Bronchial epithelial cell (primary cell): ENCODE measurements at regions not wholly inside any gene's neighbourhood (a gene's known extent, or its start where the extent isn't known, plus 50 kb on each side); places are given as distances from the start of the nearest gene placed in this dataset.

Source experiments
- DNase-seq: peaks from one replicate; pipeline ENCODE4 v3.0.0-alpha.2; 2010; ENCODE audit warnings: low read depth
- FAIRE-seq: peaks from 2 replicates; lab custom pipeline; 2011; peaks lifted over from hg19 to GRCh38; lab: Jason Lieb, UNC
- H3K27me3 ChIP-seq: 2 replicates; pipeline ENCODE4 v1.5.1; 2011; ENCODE audit warnings: low read length; ENCODE audit not compliant: control insufficient read depth, insufficient read depth
- H3K36me3 ChIP-seq: 2 replicates; pipeline ENCODE4 v1.5.1; 2011; ENCODE audit warnings: low read length; ENCODE audit not compliant: control insufficient read depth, insufficient read depth
- H3K4me3 ChIP-seq: 2 replicates; pipeline ENCODE4 v1.5.1; 2011; ENCODE audit warnings: mild to moderate bottlenecking, low read depth, low read length, control low read depth
- TF ChIP-seq, protein P1 (sequence below): IDR thresholded peaks from 2 replicates; pipeline ENCODE4 v1.5.1; 2011; ENCODE audit warnings: mild to moderate bottlenecking, moderate library complexity, low read length, control low read depth, inconsistent platforms; ENCODE audit not compliant: insufficient read depth, severe bottlenecking

DNA sequence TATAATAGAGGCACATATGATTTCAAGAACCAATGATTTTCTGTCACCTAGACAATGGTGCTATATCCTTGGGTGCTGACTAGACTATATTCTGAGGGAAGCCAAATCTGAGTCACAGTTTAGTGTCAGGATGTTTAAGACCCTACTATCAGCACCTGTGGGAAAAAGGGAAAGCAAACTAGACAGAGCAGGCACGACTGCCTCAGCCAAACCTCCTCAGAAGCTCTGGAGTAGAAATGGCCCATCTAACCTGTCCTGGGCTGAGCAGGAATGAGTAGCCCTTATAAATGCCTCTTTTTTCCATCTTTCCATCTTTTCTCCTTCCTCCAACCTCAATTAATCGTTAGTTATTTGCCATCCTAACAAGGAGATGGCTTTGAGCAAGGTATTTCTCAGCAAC lies 80.4 kb upstream of the TECRL start:
- FAIRE-seq (no peak), DNase-seq (no peak)
- Histone ChIP-seq H3K27me3 (no peaks in the 10 kb centered on the region), H3K36me3 (no peaks in the 10 kb centered on the region), H3K4me3 (no peak overlapping the region)
- TF ChIP-seq, protein P1, sequence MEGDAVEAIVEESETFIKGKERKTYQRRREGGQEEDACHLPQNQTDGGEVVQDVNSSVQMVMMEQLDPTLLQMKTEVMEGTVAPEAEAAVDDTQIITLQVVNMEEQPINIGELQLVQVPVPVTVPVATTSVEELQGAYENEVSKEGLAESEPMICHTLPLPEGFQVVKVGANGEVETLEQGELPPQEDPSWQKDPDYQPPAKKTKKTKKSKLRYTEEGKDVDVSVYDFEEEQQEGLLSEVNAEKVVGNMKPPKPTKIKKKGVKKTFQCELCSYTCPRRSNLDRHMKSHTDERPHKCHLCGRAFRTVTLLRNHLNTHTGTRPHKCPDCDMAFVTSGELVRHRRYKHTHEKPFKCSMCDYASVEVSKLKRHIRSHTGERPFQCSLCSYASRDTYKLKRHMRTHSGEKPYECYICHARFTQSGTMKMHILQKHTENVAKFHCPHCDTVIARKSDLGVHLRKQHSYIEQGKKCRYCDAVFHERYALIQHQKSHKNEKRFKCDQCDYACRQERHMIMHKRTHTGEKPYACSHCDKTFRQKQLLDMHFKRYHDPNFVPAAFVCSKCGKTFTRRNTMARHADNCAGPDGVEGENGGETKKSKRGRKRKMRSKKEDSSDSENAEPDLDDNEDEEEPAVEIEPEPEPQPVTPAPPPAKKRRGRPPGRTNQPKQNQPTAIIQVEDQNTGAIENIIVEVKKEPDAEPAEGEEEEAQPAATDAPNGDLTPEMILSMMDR = no peak

DNA sequence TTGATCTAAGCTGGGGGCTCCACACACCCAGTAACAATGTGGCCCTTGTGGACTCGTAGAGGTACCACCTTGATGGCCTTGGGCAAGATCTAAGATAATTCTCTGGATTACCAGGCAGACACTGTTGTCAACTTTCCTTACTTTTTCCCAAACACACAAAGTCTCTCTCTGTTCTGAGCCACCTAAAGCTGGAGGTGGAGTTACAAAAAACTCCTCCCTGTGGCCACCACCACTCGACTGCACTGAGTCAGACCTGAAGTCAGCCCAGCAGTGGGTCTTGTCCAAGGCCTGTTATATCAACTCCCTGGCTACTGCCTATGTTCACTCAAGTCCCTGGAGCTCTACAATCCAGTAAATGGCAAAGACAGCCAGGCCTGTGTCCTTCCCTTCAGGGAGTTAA lies 70.1 kb upstream of the TECRL start:
- DNase-seq (no peak), FAIRE-seq (no peak)
- Histone ChIP-seq H3K36me3 (no peaks in the 10 kb centered on the region), H3K4me3 (no peak overlapping the region), H3K27me3 (no peaks in the 10 kb centered on the region)
- TF ChIP-seq, protein P1 = no peak

DNA sequence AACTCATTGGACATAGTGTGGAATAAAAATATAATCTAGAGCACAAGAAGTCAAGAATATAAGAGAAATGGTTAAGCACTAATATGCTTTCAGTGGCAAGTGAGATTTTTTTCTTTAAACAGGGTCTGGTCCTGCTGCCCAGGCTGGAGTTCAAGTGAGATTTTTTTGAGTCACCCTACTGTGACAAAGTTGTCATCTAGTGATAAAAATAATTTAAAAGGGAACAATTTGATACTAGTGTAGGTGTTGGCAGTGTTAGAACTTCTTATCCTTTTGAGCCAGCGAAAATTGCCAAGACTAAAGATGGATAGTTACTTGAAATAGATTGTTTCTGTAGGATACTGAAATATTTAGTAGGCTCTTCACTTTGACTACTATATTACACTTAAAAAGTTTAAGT lies 67.9 kb upstream of the TECRL start:
- FAIRE-seq (no peak), DNase-seq (no peak)
- no peaks in the 10 kb centered on the region for H3K36me3 ChIP-seq
- TF ChIP-seq, protein P1 = no peak
- H3K4me3 ChIP-seq = no peak overlapping the region
- no peaks in the 10 kb centered on the region for H3K27me3 ChIP-seq

DNA sequence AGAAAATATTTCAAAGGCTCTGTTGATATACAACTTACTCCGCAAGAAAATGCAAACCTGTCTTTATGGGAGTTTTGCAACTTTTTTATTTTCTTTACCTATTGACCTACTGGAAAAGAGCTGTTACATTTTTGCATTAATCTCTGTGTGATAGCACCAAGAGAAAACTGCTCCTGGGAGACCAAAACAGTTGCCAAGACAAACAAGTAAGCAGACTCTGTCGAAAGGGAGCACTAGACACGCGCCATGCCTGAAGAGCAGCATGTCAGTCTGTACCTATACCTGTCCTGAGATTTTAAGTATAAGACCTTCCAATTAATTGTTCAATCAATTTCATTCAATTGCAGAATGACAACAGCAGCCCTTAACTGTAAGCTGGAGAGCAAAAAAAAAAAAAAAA lies 56.0 kb upstream of the TECRL start:
- Histone ChIP-seq H3K4me3 (no peak overlapping the region), H3K27me3 (no peaks in the 10 kb centered on the region), H3K36me3 (no peaks in the 10 kb centered on the region)
- FAIRE-seq (no peak), DNase-seq (no peak)
- TF ChIP-seq, protein P1 = no peak

DNA sequence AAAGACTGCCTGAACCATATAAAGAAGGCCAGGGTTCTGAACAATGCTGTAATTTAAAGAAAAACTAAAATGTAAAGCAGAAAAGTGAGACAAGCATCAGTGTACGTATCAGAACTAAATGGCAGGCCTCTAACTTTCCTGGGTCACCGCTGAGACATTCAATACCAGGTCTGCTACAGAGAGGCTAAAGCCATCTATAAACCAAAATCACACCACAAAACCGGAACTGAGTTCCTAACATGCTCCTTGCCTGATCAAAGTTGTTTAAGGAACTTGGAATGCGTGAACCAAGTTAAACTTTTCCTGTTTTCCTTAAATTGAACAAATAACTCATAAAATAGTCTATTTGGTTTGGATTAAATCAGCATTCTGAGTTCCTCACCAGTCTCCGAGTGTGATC lies 55.3 kb upstream of the TECRL start:
- no peaks in the 10 kb centered on the region for H3K27me3 ChIP-seq
- TF ChIP-seq, protein P1 = no peak
- H3K4me3 ChIP-seq = no peak overlapping the region
- DNase-seq = no peak
- FAIRE-seq = no peak
- no peaks in the 10 kb centered on the region for H3K36me3 ChIP-seq
